DOHH2 (cell line): ENCODE measurements at regions not wholly inside any gene's neighbourhood (a gene's known extent, or its start where the extent isn't known, plus 50 kb on each side); places are given as distances from the start of the nearest gene placed in this dataset.

Experiments
- H3F3A ChIP-seq: fragments of 200-600 bp; sonication (generic), shearing (Covaris generic); 2 replicates; pipeline ENCODE4 v1.6.0; 2016; ENCODE audit warnings: antibody characterized with exemption, mild to moderate bottlenecking; ENCODE audit not compliant: control insufficient read depth, insufficient read depth
- H3K27ac ChIP-seq: fragments of 200-600 bp; sonication (generic); 2 replicates; pipeline ENCODE4 v1.5.1; 2014; ENCODE audit warnings: low read depth, mild to moderate bottlenecking, low read length, moderate library complexity
- H3K27me3 ChIP-seq: fragments of 200-600 bp; sonication (generic); 2 replicates; pipeline ENCODE4 v1.6.1; 2014; ENCODE audit warnings: mild to moderate bottlenecking, low read length, mixed read lengths; ENCODE audit not compliant: control insufficient read depth
- H3K36me3 ChIP-seq: fragments of 200-600 bp; sonication (generic); 2 replicates; pipeline ENCODE4 v1.6.1; 2014; ENCODE audit warnings: mild to moderate bottlenecking, low read length, moderate library complexity, mixed read lengths; ENCODE audit not compliant: control insufficient read depth
- H3K4me1 ChIP-seq: fragments of 200-600 bp; sonication (generic); 2 replicates; pipeline ENCODE4 v1.6.1; 2014; ENCODE audit warnings: mild to moderate bottlenecking, low read length, mixed read lengths; ENCODE audit not compliant: control insufficient read depth
- H3K4me2 ChIP-seq: fragments of 200-600 bp; sonication (generic); 2 replicates; pipeline ENCODE4 v1.6.0; 2014; ENCODE audit warnings: mild to moderate bottlenecking, low read length, moderate library complexity
- H3K4me3 ChIP-seq: fragments of 200-600 bp; sonication (generic); 2 replicates; pipeline ENCODE4 v1.5.1; 2014; ENCODE audit warnings: mild to moderate bottlenecking, low read length, mixed read lengths
- H3K79me2 ChIP-seq: fragments of 200-600 bp; sonication (generic); 2 replicates; pipeline ENCODE4 v1.6.1; 2014; ENCODE audit warnings: mild to moderate bottlenecking, low read length, mixed read lengths; ENCODE audit not compliant: control insufficient read depth
- H3K9me2 ChIP-seq: fragments of 200-600 bp; sonication (generic); replicated peaks from 2 replicates; pipeline ENCODE4 v1.6.1; 2014; ENCODE audit warnings: mild to moderate bottlenecking, low read length, mixed read lengths; ENCODE audit not compliant: control insufficient read depth
- H3K9me3 ChIP-seq: fragments of 200-600 bp; sonication (generic); 2 replicates; pipeline ENCODE4 v1.6.1; 2014; ENCODE audit warnings: antibody characterized with exemption, low read length, mixed read lengths; ENCODE audit not compliant: control insufficient read depth, insufficient read depth
- H4K20me1 ChIP-seq: fragments of 200-600 bp; sonication (generic); 2 replicates; pipeline ENCODE4 v1.6.0; 2014; ENCODE audit warnings: low read depth, mild to moderate bottlenecking, antibody characterized with exemption, low read length, moderate library complexity; ENCODE audit not compliant: control insufficient read depth, insufficient read depth
- CTCF ChIP-seq: fragments of 200-600 bp; sonication (generic); IDR thresholded peaks from one replicate; pipeline ENCODE4 v1.5.1; 2014; ENCODE audit warnings: antibody characterized with exemption, mild to moderate bottlenecking, low read depth, low read length; ENCODE audit not compliant: poor library complexity, severe bottlenecking
- EZH2phosphoT487 ChIP-seq: fragments of 200-600 bp; sonication (generic); IDR thresholded peaks from 2 replicates; pipeline ENCODE4 v1.6.1; 2017; ENCODE audit warnings: borderline replicate concordance, mild to moderate bottlenecking, antibody characterized with exemption, low read length, moderate library complexity, mixed read lengths

GRCh38 chr7:116327752-116328151 is 117.4 kb downstream of the TES start:
- Histone ChIP-seq H3K79me2 (no peaks in the 10 kb centered on the region), H3K9me3 (no peaks in the 10 kb centered on the region), H3K27me3 (peaks cover 14% of the 10 kb centered on the region), H3K4me3 (no peak overlapping the region), H3K36me3 (no peaks in the 10 kb centered on the region), H3K27ac (no peak overlapping the region), H3F3A (no peaks in the 10 kb centered on the region), H3K9me2 (no peaks in the 10 kb centered on the region), H3K4me2 (no peak overlapping the region), H3K4me1 (no peaks in the 10 kb centered on the region), H4K20me1 (no peaks in the 10 kb centered on the region)
- TF ChIP-seq CTCF (no peak), EZH2phosphoT487 (no peak)

GRCh38 chr7:116328161-116328560 is 117.8 kb downstream of the TES start:
- Histone ChIP-seq H3K9me3 (no peaks in the 10 kb centered on the region), H3F3A (no peaks in the 10 kb centered on the region), H3K9me2 (no peaks in the 10 kb centered on the region), H3K4me3 (no peak overlapping the region), H3K79me2 (no peaks in the 10 kb centered on the region), H3K27me3 (peaks cover 12% of the 10 kb centered on the region), H3K36me3 (no peaks in the 10 kb centered on the region), H4K20me1 (no peaks in the 10 kb centered on the region), H3K27ac (no peak overlapping the region), H3K4me2 (no peak overlapping the region), H3K4me1 (no peaks in the 10 kb centered on the region)
- TF ChIP-seq CTCF: no peak
- no peak for TF ChIP-seq EZH2phosphoT487

GRCh38 chr7:116329686-116330503 is 119.6 kb downstream of the TES start:
- Histone ChIP-seq H3K4me2 (no peak overlapping the region), H3K9me3 (no peaks in the 10 kb centered on the region), H4K20me1 (no peaks in the 10 kb centered on the region), H3F3A (no peaks in the 10 kb centered on the region), H3K79me2 (no peaks in the 10 kb centered on the region), H3K4me1 (no peaks in the 10 kb centered on the region), H3K27ac (no peak overlapping the region), H3K36me3 (no peaks in the 10 kb centered on the region), H3K4me3 (no peak overlapping the region), H3K9me2 (no peaks in the 10 kb centered on the region), H3K27me3 (peaks cover 16% of the 10 kb centered on the region)
- TF ChIP-seq CTCF (no peak), EZH2phosphoT487 (no peak)
